ENCODE measurements at regions not wholly inside any gene's neighbourhood (a gene's known extent, or its start where the extent isn't known, plus 50 kb on each side); places are given as distances from the start of the nearest gene placed in this dataset.

GRCh38 chr22:27685515-27685914, 116.0 kb downstream of the MN1 start:
- Histone ChIP-seq H3K9me3 (ENCODE audit: control extremely low read depth in 1 of 3, control insufficient read depth in 2 of 3, insufficient read depth in 1 of 3, low read length in 2 of 3) (peaks cover 0 to 10% (median 2%) of the 10 kb centered on the region in 3 donors), H3K4me1 (ENCODE audit: control insufficient read depth in 2 of 2, insufficient read depth in 2 of 2, low read length in 2 of 2) (no peaks in the 10 kb centered on the region), H3K27me3 (replicated peaks in 1 of 4; ENCODE audit: control extremely low read depth in 1 of 4, control insufficient read depth in 3 of 4, insufficient read depth in 4 of 4, low read length in 3 of 4) (no peaks in the 10 kb centered on the region), H3K9ac (ENCODE audit: low read length) (no peak overlapping the region), H4K20me1 (ENCODE audit: control insufficient read depth, insufficient read depth, low read length, poor library complexity, severe bottlenecking) (no peaks in the 10 kb centered on the region), H3K4me2 (replicated peaks; ENCODE audit: low read depth, low read length, poor library complexity, severe bottlenecking) (no peak overlapping the region), H3K27ac (ENCODE audit: low read length in 2 of 2) (no peak overlapping the region), H2AFZ (ENCODE audit: insufficient read depth, low read depth, low read length, poor library complexity, severe bottlenecking) (no peak overlapping the region), H3K79me2 (ENCODE audit: control insufficient read depth, insufficient read depth, low read length) (no peaks in the 10 kb centered on the region), H3K36me3 (replicated peaks in 1 of 2; ENCODE audit: control extremely low read depth in 1 of 2, control insufficient read depth in 1 of 2, extremely low read depth in 1 of 2, insufficient read depth in 2 of 2, low read length in 1 of 2) (no peaks in the 10 kb centered on the region), H3K4me3 (ENCODE audit: control extremely low read depth in 1 of 5, extremely low read depth in 1 of 5, insufficient read depth in 1 of 5, low read depth in 2 of 5, low read length in 4 of 5) (no peak overlapping the region)
- DNase-seq (no peak), ATAC-seq (ENCODE audit: low read depth) (no peak)
- H3K4me3 Mint-ChIP-seq, result no peak overlapping the region
- H3K27ac Mint-ChIP-seq, result no peak overlapping the region
- intact Hi-C loops (cut with micrococcal nuclease), result no loop called here
- TF ChIP-seq CTCF (IDR thresholded peaks at IDR 0.05), result no peak
- no peak for TF ChIP-seq EZH2 (IDR thresholded peaks at IDR 0.05; ENCODE audit: borderline replicate concordance, insufficient read depth, low read depth, low read length, poor library complexity, severe bottlenecking)
- POLR2A ChIA-PET, result no interaction called here
- no peaks in the 10 kb centered on the region for H3K9me3 Mint-ChIP-seq (ENCODE audit: insufficient read depth)
- H3K27me3 Mint-ChIP-seq, result peaks cover 7% of the 10 kb centered on the region
- 94% methylated on average over 5 of the region's 5 CpGs for WGBS (ENCODE audit: insufficient coverage)
- CTCF ChIA-PET, result no interaction called here
- no peaks in the 10 kb centered on the region for H3K4me1 Mint-ChIP-seq

- no peaks in the 10 kb centered on the region for H3K4me1 ChIP-seq (ENCODE audit: control insufficient read depth in 2 of 2, insufficient read depth in 2 of 2, low read length in 2 of 2)
- no peak overlapping the region for H3K9ac ChIP-seq (ENCODE audit: low read length)
- no peaks in the 10 kb centered on the region for H3K27me3 ChIP-seq (replicated peaks in 1 of 4; ENCODE audit: control extremely low read depth in 1 of 4, control insufficient read depth in 3 of 4, insufficient read depth in 4 of 4, low read length in 3 of 4)
- no peak overlapping the region for H3K27ac ChIP-seq (ENCODE audit: low read length in 2 of 2)
- POLR2A ChIA-PET, result no interaction called here
- intact Hi-C loops (cut with micrococcal nuclease), result no loop called here
- no peaks in the 10 kb centered on the region for H3K79me2 ChIP-seq (ENCODE audit: control insufficient read depth, insufficient read depth, low read length)
- no peaks in the 10 kb centered on the region for H4K20me1 ChIP-seq (ENCODE audit: control insufficient read depth, insufficient read depth, low read length, poor library complexity, severe bottlenecking)
- no peak overlapping the region for H3K4me3 Mint-ChIP-seq
- H3K36me3 ChIP-seq (replicated peaks in 1 of 2; ENCODE audit: control extremely low read depth in 1 of 2, control insufficient read depth in 1 of 2, extremely low read depth in 1 of 2, insufficient read depth in 2 of 2, low read length in 1 of 2), result no peaks in the 10 kb centered on the region
- no peaks in the 10 kb centered on the region for H3K9me3 Mint-ChIP-seq (ENCODE audit: insufficient read depth)
- H3K27me3 Mint-ChIP-seq, result peaks cover 7% of the 10 kb centered on the region
- TF ChIP-seq CTCF (IDR thresholded peaks at IDR 0.05) (no peak), EZH2 (IDR thresholded peaks at IDR 0.05; ENCODE audit: borderline replicate concordance, insufficient read depth, low read depth, low read length, poor library complexity, severe bottlenecking) (no peak)
- no peaks in the 10 kb centered on the region for H3K4me1 Mint-ChIP-seq
- CTCF ChIA-PET, result no interaction called here
- peaks cover 0 to 10% (median 2%) of the 10 kb centered on the region in 3 donors for H3K9me3 ChIP-seq (ENCODE audit: control extremely low read depth in 1 of 3, control insufficient read depth in 2 of 3, insufficient read depth in 1 of 3, low read length in 2 of 3)
- no peak overlapping the region for H3K4me3 ChIP-seq (ENCODE audit: control extremely low read depth in 1 of 5, extremely low read depth in 1 of 5, insufficient read depth in 1 of 5, low read depth in 2 of 5, low read length in 4 of 5)
- WGBS (ENCODE audit: insufficient coverage), result no CpG with 5 or more reads among the region's 1 CpG
- no peak for DNase-seq
- H3K27ac Mint-ChIP-seq, result no peak overlapping the region
- no peak overlapping the region for H2AFZ ChIP-seq (ENCODE audit: insufficient read depth, low read depth, low read length, poor library complexity, severe bottlenecking)
- ATAC-seq (ENCODE audit: low read depth), result no peak
- H3K4me2 ChIP-seq (replicated peaks; ENCODE audit: low read depth, low read length, poor library complexity, severe bottlenecking), result no peak overlapping the region
Measured at GRCh38 chr22:27685970-27686369, 115.6 kb downstream of the MN1 start.
